ENCODE measurements at regions not wholly inside any gene's neighbourhood (a gene's known extent, or its start where the extent isn't known, plus 50 kb on each side); places are given as distances from the start of the nearest gene placed in this dataset.

- TF ChIP-seq ZFX (IDR thresholded peaks at IDR 0.05; ENCODE audit: borderline replicate concordance) (no peak), CTCF (IDR thresholded peaks at IDR 0.05) (no peak)
- H3K27ac ChIP-seq, result no peak overlapping the region
Observed at GRCh38 chr4:110982486-110982885, 359.6 kb upstream of the PITX2 start.

GRCh38 chr4:110988722-110989121 is 365.8 kb upstream of the PITX2 start:
- no peak overlapping the region for H3K27ac ChIP-seq
- TF ChIP-seq CTCF (IDR thresholded peaks at IDR 0.05) (no peak), ZFX (IDR thresholded peaks at IDR 0.05; ENCODE audit: borderline replicate concordance) (no peak)

- no peak overlapping the region for H3K27ac ChIP-seq
- TF ChIP-seq ZFX (IDR thresholded peaks at IDR 0.05; ENCODE audit: borderline replicate concordance) (no peak), CTCF (IDR thresholded peaks at IDR 0.05) (no peak)
Observed at GRCh38 chr4:110989125-110989524, 366.2 kb upstream of the PITX2 start.

- no peak overlapping the region for H3K27ac ChIP-seq
- TF ChIP-seq CTCF (IDR thresholded peaks at IDR 0.05), result no peak
- TF ChIP-seq ZFX (IDR thresholded peaks at IDR 0.05; ENCODE audit: borderline replicate concordance), result no peak
Observed at GRCh38 chr4:110994781-110995180, 371.9 kb upstream of the PITX2 start.

GRCh38 chr4:110998320-110998719 is 375.4 kb upstream of the PITX2 start:
- TF ChIP-seq CTCF (IDR thresholded peaks at IDR 0.05) (no peak), ZFX (IDR thresholded peaks at IDR 0.05; ENCODE audit: borderline replicate concordance) (no peak)
- H3K27ac ChIP-seq, result no peak overlapping the region

- H3K27ac ChIP-seq, result no peak overlapping the region
- no peak for TF ChIP-seq ZFX (IDR thresholded peaks at IDR 0.05; ENCODE audit: borderline replicate concordance)
- TF ChIP-seq CTCF (IDR thresholded peaks at IDR 0.05), result no peak
Observed at GRCh38 chr4:111011458-111011857, 388.6 kb upstream of the PITX2 start.

- H3K27ac ChIP-seq, result no peak overlapping the region
- TF ChIP-seq CTCF (IDR thresholded peaks at IDR 0.05) (no peak), ZFX (IDR thresholded peaks at IDR 0.05; ENCODE audit: borderline replicate concordance) (no peak)
Observed at GRCh38 chr4:111013846-111014245, 391.0 kb upstream of the PITX2 start.
